NCI-H146 (cell line): ENCODE measurements at regions not wholly inside any gene's neighbourhood (a gene's known extent, or its start where the extent isn't known, plus 50 kb on each side); places are given as distances from the start of the nearest gene placed in this dataset.

Experiments
- DNase-seq: peaks from one replicate; lab custom pipeline; 2025; lab: John Stamatoyannopoulos, UW

DNA sequence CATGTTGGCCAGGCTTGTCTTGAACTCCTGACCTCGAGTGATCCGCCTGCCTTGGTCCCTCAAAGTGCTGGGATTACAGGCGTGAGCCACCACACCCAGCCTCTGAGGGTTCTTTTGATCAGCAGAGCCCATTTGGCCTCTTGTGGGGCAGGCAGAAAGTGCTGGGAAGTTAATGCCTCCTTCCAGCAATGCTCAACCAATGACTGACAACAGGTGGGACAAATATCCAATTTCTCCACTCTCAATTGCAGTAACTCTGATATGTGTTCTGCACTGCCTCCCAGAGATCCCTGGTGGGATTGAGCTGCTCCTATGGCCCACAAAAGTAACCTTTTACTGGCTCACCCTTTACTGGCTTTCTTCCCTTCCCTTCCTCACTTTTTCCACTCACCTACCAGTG, 79.9 kb upstream of the APC start:
- DNase-seq = no peak

DNA sequence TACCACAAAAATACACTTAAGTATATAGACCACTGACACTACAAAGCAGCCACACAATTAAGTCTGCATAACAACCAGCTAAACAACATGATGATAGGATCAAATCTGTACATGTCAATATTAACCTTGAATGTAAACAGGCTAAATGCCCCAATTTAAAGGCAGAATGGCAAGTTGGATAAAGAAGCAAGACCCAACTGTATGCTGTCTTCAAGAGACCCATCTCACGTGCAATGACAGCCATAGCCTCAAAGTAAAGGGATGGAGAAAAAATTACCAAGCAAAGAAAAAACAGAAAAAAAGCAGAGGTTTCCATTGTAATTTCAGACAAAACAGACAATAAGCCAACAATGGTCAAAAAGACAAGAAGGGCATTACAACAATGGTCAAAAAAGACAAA, 77.3 kb upstream of the APC start:
- no peak for DNase-seq

DNA sequence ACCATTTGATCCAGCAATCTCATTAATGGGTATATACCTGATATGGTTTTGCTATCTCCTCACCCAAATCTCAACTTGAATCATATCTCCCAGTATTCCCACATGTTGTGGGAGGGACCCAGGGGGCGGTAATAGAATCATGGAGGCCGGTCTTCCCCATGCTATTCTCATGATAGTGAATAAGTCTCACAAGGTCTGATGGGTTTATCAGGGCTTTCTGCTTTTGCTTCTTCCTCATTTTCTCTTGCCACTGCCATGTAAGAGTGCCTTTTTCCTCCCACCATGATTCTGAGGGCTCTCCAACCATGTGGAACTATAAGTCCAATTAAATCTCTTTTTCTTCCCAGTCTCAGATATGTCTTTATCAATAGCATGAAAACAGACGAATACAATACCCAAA, 74.5 kb upstream of the APC start:
- DNase-seq = no peak

GRCh38 chr5:112668016-112668415, 69.7 kb upstream of the APC start:
- DNase-seq = no peak

- no peak for DNase-seq
Observed at GRCh38 chr5:112668911-112669310, 68.8 kb upstream of the APC start.

DNA sequence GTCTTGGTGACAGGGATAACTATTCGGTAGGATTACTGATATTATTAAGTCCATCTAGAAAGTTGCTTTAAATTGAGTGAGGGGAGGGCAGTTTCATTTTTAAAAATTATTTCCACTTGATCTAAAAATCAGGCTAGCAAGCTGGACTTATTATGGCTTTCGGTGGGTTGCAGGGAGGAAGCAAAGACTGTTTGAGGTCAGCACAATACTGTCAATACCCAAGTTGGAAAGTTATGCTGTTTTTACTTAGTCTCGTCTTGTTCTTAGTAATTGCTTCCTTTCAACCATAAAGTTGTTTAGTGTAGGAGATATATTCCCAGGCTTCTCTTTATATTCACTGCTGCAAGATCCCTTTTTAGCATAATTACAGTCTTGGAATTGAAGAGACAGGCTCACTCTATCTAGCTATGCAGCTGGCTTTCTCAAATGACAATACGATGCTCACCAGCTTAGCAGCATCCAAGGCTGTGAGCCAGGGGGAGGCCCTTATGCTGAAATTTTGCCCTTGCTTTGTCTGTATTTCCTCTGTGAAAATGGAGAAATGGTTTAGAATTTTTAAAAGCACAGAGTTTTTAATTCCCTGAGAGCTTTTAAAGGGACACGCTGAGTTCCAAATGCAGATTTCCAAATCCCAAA, 68.2 kb upstream of the APC start:
- DNase-seq = no peak

GRCh38 chr5:112671687-112672086, 66.0 kb upstream of the APC start:
- no peak for DNase-seq

- no peak for DNase-seq
Observed at GRCh38 chr5:112681481-112681908, 56.2 kb upstream of the APC start.

- no peak for DNase-seq
Observed at GRCh38 chr5:112682621-112683061, 55.0 kb upstream of the APC start.

DNA sequence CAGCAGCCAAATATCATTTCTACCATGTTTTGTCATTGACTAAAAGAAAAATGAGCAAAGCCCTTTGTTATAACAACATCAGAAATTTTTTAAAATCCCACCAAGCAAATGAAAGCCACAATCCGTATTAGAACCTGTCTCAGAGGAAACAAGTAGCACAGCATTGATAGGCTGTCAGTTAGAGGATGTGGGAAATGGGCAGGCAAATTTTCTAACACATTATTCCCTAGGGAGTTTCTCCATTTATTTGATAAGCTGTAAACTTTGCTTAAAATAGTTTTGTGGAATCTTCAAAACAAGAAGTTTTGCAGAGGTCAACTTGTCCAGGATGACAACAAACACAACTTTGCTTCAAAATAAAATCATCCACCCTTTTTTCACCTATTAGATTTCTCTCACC, 53.6 kb upstream of the APC start:
- no peak for DNase-seq

DNA sequence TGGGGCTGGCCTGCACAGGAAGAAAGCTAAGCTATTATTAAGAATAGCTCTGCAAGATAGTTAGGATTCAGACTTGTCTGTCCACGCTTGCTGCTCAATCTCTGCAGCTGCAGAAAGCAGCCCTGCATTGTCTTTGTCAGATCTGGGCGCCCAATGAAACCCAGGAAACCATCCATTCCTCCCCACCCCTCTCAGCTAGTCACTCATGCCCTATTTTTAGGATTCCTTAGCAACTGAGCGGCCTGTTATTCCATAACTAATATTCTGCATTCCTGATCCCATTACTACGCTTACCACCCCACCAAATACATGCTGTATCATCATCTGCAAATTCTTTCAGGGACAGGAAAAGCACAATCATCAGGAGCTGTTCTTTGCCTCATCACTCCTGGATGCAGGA, 52.9 kb upstream of the APC start:
- no peak for DNase-seq

- DNase-seq = no peak
Observed at GRCh38 chr5:112685386-112685785, 52.3 kb upstream of the APC start.

GRCh38 chr5:112685931-112686330, 51.8 kb upstream of the APC start:
- no peak for DNase-seq

- DNase-seq = no peak
Observed at GRCh38 chr5:112686675-112687074, 51.0 kb upstream of the APC start.

DNA sequence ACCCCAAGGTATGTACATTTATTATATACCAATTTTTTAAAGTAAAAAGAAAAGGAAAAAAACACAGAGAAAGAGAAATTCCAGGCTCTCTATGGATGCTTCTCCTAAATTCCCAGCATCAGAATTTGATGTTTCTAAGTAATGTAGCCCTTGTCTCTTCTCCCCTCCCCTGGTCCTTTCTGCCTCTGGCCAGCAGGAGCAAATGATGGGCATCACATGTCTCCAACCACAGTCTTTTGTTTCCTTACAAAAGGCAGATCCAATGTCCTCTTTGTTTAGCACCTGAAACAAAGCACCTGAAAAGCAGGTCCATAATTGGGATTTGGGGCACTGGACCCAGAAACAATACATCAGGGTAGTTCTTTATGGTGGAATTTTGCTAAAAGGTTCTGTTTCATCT, 50.4 kb upstream of the APC start:
- peak; percentile 67 for DNase-seq
